ENCODE measurements at regions not wholly inside any gene's neighbourhood (a gene's known extent, or its start where the extent isn't known, plus 50 kb on each side); places are given as distances from the start of the nearest gene placed in this dataset.

DNA sequence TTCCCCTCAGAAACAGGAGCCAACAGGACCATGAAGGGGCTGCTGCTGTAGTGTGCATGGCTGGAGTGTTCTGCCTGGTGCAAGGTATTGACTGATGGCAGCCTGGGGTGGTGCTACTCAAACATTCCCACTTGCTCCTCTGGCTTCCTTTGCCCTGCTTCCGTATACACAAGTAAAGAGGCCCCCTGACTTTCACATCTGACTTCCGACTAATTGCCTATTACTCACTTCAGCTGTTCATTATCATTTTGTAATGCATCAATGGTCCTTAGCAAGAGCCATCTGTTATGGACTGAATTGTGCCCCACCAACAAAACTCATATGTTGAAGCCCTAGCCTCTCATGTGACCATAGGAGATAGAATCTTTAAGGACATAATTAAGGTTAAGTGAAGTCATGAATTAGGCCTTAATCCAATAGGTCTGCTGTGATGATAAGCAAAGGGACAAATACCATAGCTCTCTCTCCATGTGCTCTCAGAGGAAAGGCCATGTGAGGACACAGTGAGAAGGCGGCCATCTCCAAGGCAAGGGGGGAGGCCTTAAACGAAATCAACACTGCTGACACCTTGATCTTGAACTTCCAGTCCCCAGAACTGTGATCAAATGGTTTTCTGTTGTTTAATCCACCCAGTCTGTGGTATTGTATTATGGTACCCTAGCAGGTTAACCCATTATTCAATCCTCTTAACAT is 122.5 kb upstream of the CLNK start:
- Histone ChIP-seq H3K18ac (ENCODE audit: low read length) (no peak overlapping the region), H3K14ac (ENCODE audit: low read length) (no peak overlapping the region), H3K4me2 (ENCODE audit: low read length) (no peak overlapping the region), H3K27me3 (ENCODE audit: insufficient read depth, low read length) (no peaks in the 10 kb centered on the region), H3K4me1 (ENCODE audit: control insufficient read depth in 1 of 2, insufficient read depth in 2 of 2, low read length in 2 of 2) (no peaks in the 10 kb centered on the region), H3K4ac (ENCODE audit: low read depth, low read length) (no peak overlapping the region), H2BK120ac (ENCODE audit: insufficient read depth, low read length, poor library complexity) (no peak overlapping the region), H3K79me2 (ENCODE audit: control insufficient read depth, insufficient read depth, low read length, poor library complexity) (peaks cover 1% of the 10 kb centered on the region), H4K8ac (ENCODE audit: low read depth, low read length) (no peak overlapping the region), H3K9ac (ENCODE audit: low read length) (no peak overlapping the region), H3K9me3 (ENCODE audit: insufficient read depth, low read depth, low read length) (no peaks in the 10 kb centered on the region), H2BK5ac (ENCODE audit: low read depth, low read length, poor library complexity) (no peak overlapping the region), H2BK12ac (ENCODE audit: low read length) (no peak overlapping the region), H4K91ac (ENCODE audit: low read depth, low read length) (no peak overlapping the region), H2AK5ac (ENCODE audit: low read length) (no peak overlapping the region), H3K79me1 (ENCODE audit: low read length) (no peaks in the 10 kb centered on the region), H3K27ac (ENCODE audit: low read depth, low read length) (no peak overlapping the region), H4K12ac (ENCODE audit: low read depth, low read length) (no peak overlapping the region), H3K36me3 (ENCODE audit: control insufficient read depth in 1 of 2, insufficient read depth in 2 of 2, low read length in 2 of 2) (no peaks in the 10 kb centered on the region), H2AFZ (ENCODE audit: insufficient read depth, low read length, poor library complexity) (no peak overlapping the region), H3K4me3 (ENCODE audit: low read depth, low read length) (no peak overlapping the region), H3K23ac (ENCODE audit: low read length) (no peak overlapping the region)
- no peak for DNase-seq
- no CpG with 5 or more reads among the region's 4 CpGs for WGBS (ENCODE audit: extremely low coverage, insufficient coverage, insufficient read length)

DNA sequence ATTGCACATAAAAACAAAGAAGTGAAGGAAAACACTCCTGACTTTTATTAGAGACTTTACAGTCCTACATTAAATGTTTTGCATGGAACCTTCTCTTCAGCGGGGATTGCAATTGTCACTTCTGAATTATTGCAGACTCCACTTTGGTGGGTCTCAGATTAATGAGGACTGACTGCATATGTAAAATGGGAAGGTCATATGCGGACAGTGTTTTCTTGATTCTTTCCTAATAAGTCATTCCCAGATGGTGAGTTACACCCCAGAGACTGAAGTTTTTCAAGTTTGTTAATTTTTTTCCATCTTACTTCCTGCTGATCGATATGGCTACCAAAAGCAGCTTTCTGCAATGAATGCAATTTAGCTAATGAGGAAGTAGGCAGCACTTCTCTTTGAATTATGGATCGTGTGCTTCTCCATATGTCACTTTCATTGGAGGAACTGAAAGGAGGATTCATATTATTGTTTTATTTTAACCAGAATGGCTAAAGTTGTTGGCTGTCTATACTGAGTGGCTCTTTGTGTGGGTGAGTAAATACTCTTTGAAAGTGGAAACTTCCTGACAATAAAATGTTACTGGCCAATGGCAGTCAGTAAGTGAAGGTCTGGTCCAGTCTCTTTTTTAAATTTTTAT is 119.3 kb upstream of the CLNK start:
- H2BK120ac ChIP-seq (ENCODE audit: insufficient read depth, low read length, poor library complexity) = no peak overlapping the region
- no peak overlapping the region for H3K18ac ChIP-seq (ENCODE audit: low read length)
- H3K79me2 ChIP-seq (ENCODE audit: control insufficient read depth, insufficient read depth, low read length, poor library complexity) = no peaks in the 10 kb centered on the region
- no peaks in the 10 kb centered on the region for H3K36me3 ChIP-seq (ENCODE audit: control insufficient read depth in 1 of 2, insufficient read depth in 2 of 2, low read length in 2 of 2)
- H4K91ac ChIP-seq (ENCODE audit: low read depth, low read length) = no peak overlapping the region
- WGBS (ENCODE audit: extremely low coverage, insufficient coverage, insufficient read length) = no CpG with 5 or more reads among the region's 4 CpGs
- no peak overlapping the region for H3K9ac ChIP-seq (ENCODE audit: low read length)
- no peak overlapping the region for H3K14ac ChIP-seq (ENCODE audit: low read length)
- no peak overlapping the region for H4K12ac ChIP-seq (ENCODE audit: low read depth, low read length)
- no peaks in the 10 kb centered on the region for H3K27me3 ChIP-seq (ENCODE audit: insufficient read depth, low read length)
- H2BK5ac ChIP-seq (ENCODE audit: low read depth, low read length, poor library complexity) = no peak overlapping the region
- H4K8ac ChIP-seq (ENCODE audit: low read depth, low read length) = no peak overlapping the region
- H3K4ac ChIP-seq (ENCODE audit: low read depth, low read length) = no peak overlapping the region
- H3K4me1 ChIP-seq (ENCODE audit: control insufficient read depth in 1 of 2, insufficient read depth in 2 of 2, low read length in 2 of 2) = no peaks in the 10 kb centered on the region
- no peak overlapping the region for H2AFZ ChIP-seq (ENCODE audit: insufficient read depth, low read length, poor library complexity)
- H3K79me1 ChIP-seq (ENCODE audit: low read length) = no peaks in the 10 kb centered on the region
- no peak overlapping the region for H3K23ac ChIP-seq (ENCODE audit: low read length)
- DNase-seq = no peak
- no peak overlapping the region for H3K27ac ChIP-seq (ENCODE audit: low read depth, low read length)
- no peak overlapping the region for H3K4me2 ChIP-seq (ENCODE audit: low read length)
- no peak overlapping the region for H3K4me3 ChIP-seq (ENCODE audit: low read depth, low read length)
- H3K9me3 ChIP-seq (ENCODE audit: insufficient read depth, low read depth, low read length) = no peaks in the 10 kb centered on the region
- no peak overlapping the region for H2AK5ac ChIP-seq (ENCODE audit: low read length)
- no peak overlapping the region for H2BK12ac ChIP-seq (ENCODE audit: low read length)

GRCh38 chr4:10787365-10787764 is 102.8 kb upstream of the CLNK start:
- no peak overlapping the region for H2AK5ac ChIP-seq (ENCODE audit: low read length)
- no peak overlapping the region for H3K4ac ChIP-seq (ENCODE audit: low read depth, low read length)
- no peak for DNase-seq
- H3K4me2 ChIP-seq (ENCODE audit: low read length) = no peak overlapping the region
- no peak overlapping the region for H4K8ac ChIP-seq (ENCODE audit: low read depth, low read length)
- H3K79me2 ChIP-seq (ENCODE audit: control insufficient read depth, insufficient read depth, low read length, poor library complexity) = no peaks in the 10 kb centered on the region
- no peaks in the 10 kb centered on the region for H3K4me1 ChIP-seq (ENCODE audit: control insufficient read depth in 1 of 2, insufficient read depth in 2 of 2, low read length in 2 of 2)
- no peak overlapping the region for H2BK12ac ChIP-seq (ENCODE audit: low read length)
- H2BK120ac ChIP-seq (ENCODE audit: insufficient read depth, low read length, poor library complexity) = no peak overlapping the region
- no peaks in the 10 kb centered on the region for H3K36me3 ChIP-seq (ENCODE audit: control insufficient read depth in 1 of 2, insufficient read depth in 2 of 2, low read length in 2 of 2)
- no peak overlapping the region for H4K12ac ChIP-seq (ENCODE audit: low read depth, low read length)
- H2BK5ac ChIP-seq (ENCODE audit: low read depth, low read length, poor library complexity) = no peak overlapping the region
- no peak overlapping the region for H3K23ac ChIP-seq (ENCODE audit: low read length)
- H3K79me1 ChIP-seq (ENCODE audit: low read length) = no peaks in the 10 kb centered on the region
- no peak overlapping the region for H3K4me3 ChIP-seq (ENCODE audit: low read depth, low read length)
- H3K18ac ChIP-seq (ENCODE audit: low read length) = no peak overlapping the region
- H4K91ac ChIP-seq (ENCODE audit: low read depth, low read length) = no peak overlapping the region
- H3K27ac ChIP-seq (ENCODE audit: low read depth, low read length) = no peak overlapping the region
- no peak overlapping the region for H3K14ac ChIP-seq (ENCODE audit: low read length)
- H3K9me3 ChIP-seq (ENCODE audit: insufficient read depth, low read depth, low read length) = no peaks in the 10 kb centered on the region
- H2AFZ ChIP-seq (ENCODE audit: insufficient read depth, low read length, poor library complexity) = no peak overlapping the region
- no peak overlapping the region for H3K9ac ChIP-seq (ENCODE audit: low read length)
- H3K27me3 ChIP-seq (ENCODE audit: insufficient read depth, low read length) = no peaks in the 10 kb centered on the region

- H3K79me2 ChIP-seq (ENCODE audit: control insufficient read depth, insufficient read depth, low read length, poor library complexity) = no peaks in the 10 kb centered on the region
- no peaks in the 10 kb centered on the region for H3K79me1 ChIP-seq (ENCODE audit: low read length)
- H3K18ac ChIP-seq (ENCODE audit: low read length) = no peak overlapping the region
- no peaks in the 10 kb centered on the region for H3K4me1 ChIP-seq (ENCODE audit: control insufficient read depth in 1 of 2, insufficient read depth in 2 of 2, low read length in 2 of 2)
- H4K12ac ChIP-seq (ENCODE audit: low read depth, low read length) = no peak overlapping the region
- H2AK5ac ChIP-seq (ENCODE audit: low read length) = no peak overlapping the region
- no CpG with 5 or more reads among the region's 2 CpGs for WGBS (ENCODE audit: extremely low coverage, insufficient coverage, insufficient read length)
- H3K14ac ChIP-seq (ENCODE audit: low read length) = no peak overlapping the region
- H3K4ac ChIP-seq (ENCODE audit: low read depth, low read length) = no peak overlapping the region
- H3K23ac ChIP-seq (ENCODE audit: low read length) = no peak overlapping the region
- DNase-seq = no peak
- no peak overlapping the region for H2BK12ac ChIP-seq (ENCODE audit: low read length)
- H2BK120ac ChIP-seq (ENCODE audit: insufficient read depth, low read length, poor library complexity) = no peak overlapping the region
- no peak overlapping the region for H4K8ac ChIP-seq (ENCODE audit: low read depth, low read length)
- no peaks in the 10 kb centered on the region for H3K9me3 ChIP-seq (ENCODE audit: insufficient read depth, low read depth, low read length)
- no peak overlapping the region for H3K9ac ChIP-seq (ENCODE audit: low read length)
- no peak overlapping the region for H3K27ac ChIP-seq (ENCODE audit: low read depth, low read length)
- H2AFZ ChIP-seq (ENCODE audit: insufficient read depth, low read length, poor library complexity) = no peak overlapping the region
- no peak overlapping the region for H3K4me3 ChIP-seq (ENCODE audit: low read depth, low read length)
- H3K4me2 ChIP-seq (ENCODE audit: low read length) = no peak overlapping the region
- no peak overlapping the region for H4K91ac ChIP-seq (ENCODE audit: low read depth, low read length)
- no peak overlapping the region for H2BK5ac ChIP-seq (ENCODE audit: low read depth, low read length, poor library complexity)
- no peaks in the 10 kb centered on the region for H3K27me3 ChIP-seq (ENCODE audit: insufficient read depth, low read length)
- H3K36me3 ChIP-seq (ENCODE audit: control insufficient read depth in 1 of 2, insufficient read depth in 2 of 2, low read length in 2 of 2) = no peaks in the 10 kb centered on the region
These were observed 100.1 kb upstream of the CLNK start for GRCh38 chr4:10784621-10785020.
